ENCODE measurements at regions not wholly inside any gene's neighbourhood (a gene's known extent, or its start where the extent isn't known, plus 50 kb on each side); places are given as distances from the start of the nearest gene placed in this dataset.

DNA sequence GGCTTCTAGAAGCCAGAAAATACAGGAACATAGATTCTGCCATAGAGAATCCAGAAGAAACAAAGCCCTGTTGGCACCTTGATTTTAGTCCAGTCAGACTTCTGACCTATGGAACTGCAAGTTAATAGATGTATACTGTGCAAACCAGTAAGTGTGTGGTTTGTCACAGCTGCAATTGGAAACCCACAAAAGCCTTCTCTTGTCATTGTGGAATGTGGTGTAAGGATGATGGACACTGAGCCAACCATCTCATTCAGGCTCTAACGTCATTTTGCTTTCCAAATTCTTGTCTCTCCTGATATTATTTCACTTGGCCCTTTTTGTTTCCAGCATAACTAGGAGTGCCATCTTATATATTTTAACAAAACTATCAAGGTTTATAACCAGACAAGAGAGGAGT lies 369.5 kb upstream of the SMIM21 start:
- TF ChIP-seq, protein P1, sequence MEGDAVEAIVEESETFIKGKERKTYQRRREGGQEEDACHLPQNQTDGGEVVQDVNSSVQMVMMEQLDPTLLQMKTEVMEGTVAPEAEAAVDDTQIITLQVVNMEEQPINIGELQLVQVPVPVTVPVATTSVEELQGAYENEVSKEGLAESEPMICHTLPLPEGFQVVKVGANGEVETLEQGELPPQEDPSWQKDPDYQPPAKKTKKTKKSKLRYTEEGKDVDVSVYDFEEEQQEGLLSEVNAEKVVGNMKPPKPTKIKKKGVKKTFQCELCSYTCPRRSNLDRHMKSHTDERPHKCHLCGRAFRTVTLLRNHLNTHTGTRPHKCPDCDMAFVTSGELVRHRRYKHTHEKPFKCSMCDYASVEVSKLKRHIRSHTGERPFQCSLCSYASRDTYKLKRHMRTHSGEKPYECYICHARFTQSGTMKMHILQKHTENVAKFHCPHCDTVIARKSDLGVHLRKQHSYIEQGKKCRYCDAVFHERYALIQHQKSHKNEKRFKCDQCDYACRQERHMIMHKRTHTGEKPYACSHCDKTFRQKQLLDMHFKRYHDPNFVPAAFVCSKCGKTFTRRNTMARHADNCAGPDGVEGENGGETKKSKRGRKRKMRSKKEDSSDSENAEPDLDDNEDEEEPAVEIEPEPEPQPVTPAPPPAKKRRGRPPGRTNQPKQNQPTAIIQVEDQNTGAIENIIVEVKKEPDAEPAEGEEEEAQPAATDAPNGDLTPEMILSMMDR (IDR thresholded peaks at IDR 0.05 in 2 of 3, conservative IDR thresholded peaks at IDR 0.05 in 1 of 3; ENCODE audit: insufficient read depth in 2 of 3, low read depth in 1 of 3, low read length in 3 of 3) = no peak
- TF ChIP-seq PRPF4 (IDR thresholded peaks at IDR 0.05; ENCODE audit: insufficient read depth, low read depth, low read length, poor library complexity, severe bottlenecking) = no peak
- no peak for TF ChIP-seq POLR2A (conservative IDR thresholded peaks at IDR 0.05)
- TF ChIP-seq, protein P2, sequence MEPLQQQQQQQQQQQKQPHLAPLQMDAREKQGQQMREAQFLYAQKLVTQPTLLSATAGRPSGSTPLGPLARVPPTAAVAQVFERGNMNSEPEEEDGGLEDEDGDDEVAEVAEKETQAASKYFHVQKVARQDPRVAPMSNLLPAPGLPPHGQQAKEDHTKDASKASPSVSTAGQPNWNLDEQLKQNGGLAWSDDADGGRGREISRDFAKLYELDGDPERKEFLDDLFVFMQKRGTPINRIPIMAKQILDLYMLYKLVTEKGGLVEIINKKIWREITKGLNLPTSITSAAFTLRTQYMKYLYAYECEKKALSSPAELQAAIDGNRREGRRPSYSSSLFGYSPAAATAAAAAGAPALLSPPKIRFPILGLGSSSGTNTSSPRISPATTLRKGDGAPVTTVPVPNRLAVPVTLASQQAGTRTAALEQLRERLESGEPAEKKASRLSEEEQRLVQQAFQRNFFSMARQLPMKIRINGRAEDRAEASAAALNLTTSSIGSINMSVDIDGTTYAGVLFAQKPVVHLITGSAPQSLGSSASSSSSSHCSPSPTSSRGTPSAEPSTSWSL (CRISPR knock-in tag; IDR thresholded peaks at IDR 0.05; ENCODE audit: borderline replicate concordance) = no peak
- no peak for TF ChIP-seq POLR2AphosphoS2 (IDR thresholded peaks at IDR 0.05; ENCODE audit: low read length)
- TF ChIP-seq, protein P3, sequence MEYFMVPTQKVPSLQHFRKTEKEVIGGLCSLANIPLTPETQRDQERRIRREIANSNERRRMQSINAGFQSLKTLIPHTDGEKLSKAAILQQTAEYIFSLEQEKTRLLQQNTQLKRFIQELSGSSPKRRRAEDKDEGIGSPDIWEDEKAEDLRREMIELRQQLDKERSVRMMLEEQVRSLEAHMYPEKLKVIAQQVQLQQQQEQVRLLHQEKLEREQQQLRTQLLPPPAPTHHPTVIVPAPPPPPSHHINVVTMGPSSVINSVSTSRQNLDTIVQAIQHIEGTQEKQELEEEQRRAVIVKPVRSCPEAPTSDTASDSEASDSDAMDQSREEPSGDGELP (CRISPR knock-in tag; IDR thresholded peaks at IDR 0.05; ENCODE audit: borderline replicate concordance) = no peak
- no peak for TF ChIP-seq ATF3 (IDR thresholded peaks at IDR 0.05)
- no peak for TF ChIP-seq ATF3 (CRISPR knock-in tag; conservative IDR thresholded peaks at IDR 0.05)
- TF ChIP-seq HDAC3 (IDR thresholded peaks at IDR 0.05; ENCODE audit: borderline replicate concordance, partially characterized antibody) = no peak
- TF ChIP-seq MAX (CRISPR knock-in tag; IDR thresholded peaks at IDR 0.05) = no peak

Data from K562 (cell line).